Right ventricle myocardium superior (tissue), 1 donor: ENCODE measurements at regions not wholly inside any gene's neighbourhood (a gene's known extent, or its start where the extent isn't known, plus 50 kb on each side); places are given as distances from the start of the nearest gene placed in this dataset.
A peak's percentile ranks its signal among the peaks of the same experiment; 100 is the strongest.

Experiments
- ATAC-seq: fragments of 200-7000 bp; cut with Tn5 transposase; one replicate; pipeline ENCODE4 v1.9.1; 2020; ENCODE audit warnings: mild to moderate bottlenecking; ENCODE audit not compliant: poor library complexity
- DNase-seq: peaks from one replicate; pipeline ENCODE4 v3.0.0-alpha.2; 2020
- intact Hi-C: fragments of 100-400 bp; cut with DNase I; formaldehyde crosslinking; loops from one replicate; pipeline ENCODE4 v1.11.2; 2022
- donor health status: DM: no; HTN: yes; CAD: no; lungs with severe emphysema.

DNA sequence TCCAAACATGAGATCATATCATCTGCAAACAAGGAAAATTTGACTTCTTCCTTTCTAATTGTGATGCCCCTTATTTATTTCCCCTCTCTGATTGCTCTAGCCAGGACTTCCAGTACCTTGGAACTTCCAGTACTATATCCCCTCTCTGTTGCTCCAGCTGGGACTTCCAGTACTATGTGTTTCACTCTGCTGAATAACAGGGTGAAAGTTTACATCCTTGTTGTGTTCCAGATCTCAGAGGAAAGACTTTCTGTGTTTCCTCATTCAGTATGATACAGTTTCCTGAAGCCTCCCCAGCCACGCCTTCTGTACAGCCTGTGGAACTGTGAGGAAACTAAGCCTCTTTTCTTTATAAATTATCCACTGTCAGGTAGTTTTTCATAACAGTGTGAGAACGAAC is 381.3 kb upstream of the FAM47C start:
- ATAC-seq: no peak
- intact Hi-C loops: no loop called here
- DNase-seq: no peak

DNA sequence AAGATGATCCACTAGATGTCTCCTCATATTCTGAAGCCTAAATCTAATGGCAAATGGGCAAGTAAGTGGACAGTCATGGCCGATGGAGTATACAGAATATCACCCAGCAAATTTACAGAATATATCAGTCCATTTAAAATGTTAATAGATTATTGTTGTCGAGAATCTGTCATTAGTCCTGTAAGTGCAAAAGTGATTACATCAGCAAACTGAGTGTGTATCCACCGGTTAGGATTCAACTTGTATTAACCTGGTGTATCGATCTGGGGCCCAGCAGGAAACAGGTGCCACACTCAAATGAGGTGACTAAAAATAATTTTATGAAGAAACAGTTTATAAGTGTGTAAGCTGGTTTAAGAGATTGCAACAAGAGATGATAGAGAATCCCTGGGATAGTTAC is 367.9 kb upstream of the FAM47C start:
- intact Hi-C loops: no loop called here
- no peak for ATAC-seq
- no peak for DNase-seq

DNA sequence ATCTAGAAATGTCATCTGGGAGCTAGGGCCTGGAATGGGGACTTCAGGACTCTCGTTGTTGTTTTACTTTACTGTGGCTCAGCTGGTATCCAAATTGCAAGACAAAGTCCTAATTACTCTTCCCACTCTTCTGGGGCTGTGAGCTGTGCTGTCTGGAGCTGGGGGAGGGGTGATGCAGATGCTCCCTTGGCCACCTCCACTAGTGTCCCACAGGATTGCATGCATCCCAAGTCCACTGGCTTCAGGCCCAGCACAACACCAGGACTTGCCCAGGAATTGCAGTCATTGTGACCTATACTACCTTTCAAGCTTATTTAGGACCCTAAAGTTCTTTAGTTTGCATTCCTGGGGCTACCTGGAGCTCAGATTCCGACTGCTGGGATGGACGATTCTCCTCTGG is 366.1 kb upstream of the FAM47C start:
- ATAC-seq (no peak), DNase-seq (no peak)
- intact Hi-C loops: no loop called here

DNA sequence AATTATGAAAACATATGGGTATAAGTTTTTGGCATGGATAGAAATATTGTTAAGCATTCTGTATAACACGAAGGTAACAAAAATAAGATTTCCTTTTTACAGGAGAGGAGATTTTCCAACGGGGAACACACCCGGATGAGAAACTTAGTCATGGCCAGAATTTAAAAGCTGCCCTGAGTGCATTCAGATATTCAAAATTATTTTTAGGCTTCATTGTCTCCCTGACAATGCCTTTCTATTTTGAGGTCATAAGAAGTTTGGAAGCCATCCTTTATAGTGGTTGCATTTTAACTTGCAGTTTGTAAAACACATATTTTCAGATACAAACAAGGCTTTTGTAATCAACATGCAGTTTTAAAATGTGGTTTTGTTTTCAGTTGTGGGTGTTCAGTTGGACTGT is 357.5 kb upstream of the FAM47C start:
- DNase-seq (no peak), ATAC-seq (peak; percentile 51)
- intact Hi-C loops: no loop called here

DNA sequence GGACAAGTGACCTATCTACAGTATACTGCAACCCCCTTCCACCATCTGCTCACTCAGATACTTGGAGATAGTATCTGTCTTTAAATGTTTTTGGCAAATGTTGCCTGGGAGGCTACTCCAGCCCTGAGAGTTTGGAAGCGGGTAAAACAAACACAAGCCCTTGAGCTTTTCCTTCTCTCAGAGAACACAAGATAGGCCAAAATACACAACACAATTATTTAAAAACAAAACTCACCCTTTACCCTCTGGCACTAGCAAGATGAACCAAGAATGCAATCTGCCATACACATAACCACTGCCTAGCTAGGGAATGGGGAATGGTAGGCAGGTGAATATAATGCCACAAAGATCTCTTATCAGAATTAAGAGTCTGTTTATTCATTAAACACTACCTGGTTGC is 324.7 kb upstream of the FAM47C start:
- DNase-seq (no peak), ATAC-seq (no peak)
- intact Hi-C loops: no loop called here

DNA sequence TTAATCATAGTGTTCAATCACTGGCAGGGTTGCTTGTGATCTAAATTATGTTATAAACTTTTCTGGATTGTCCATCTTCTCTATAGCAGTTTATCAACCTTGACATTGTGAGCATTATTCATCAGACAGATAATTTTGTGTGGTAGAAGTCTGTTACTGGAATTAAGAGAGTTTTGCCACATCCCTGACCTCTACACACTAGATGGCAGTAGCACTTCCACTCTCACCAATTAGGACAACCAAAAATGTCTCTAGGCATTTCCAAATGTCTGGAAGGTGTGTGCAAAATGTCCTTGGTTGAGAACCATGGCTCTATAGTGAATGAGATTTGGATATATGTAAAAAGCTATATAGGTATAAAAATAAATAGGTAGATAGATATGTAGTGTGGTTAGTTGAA is 324.1 kb upstream of the FAM47C start:
- ATAC-seq: no peak
- DNase-seq: no peak
- intact Hi-C loops: no loop called here

DNA sequence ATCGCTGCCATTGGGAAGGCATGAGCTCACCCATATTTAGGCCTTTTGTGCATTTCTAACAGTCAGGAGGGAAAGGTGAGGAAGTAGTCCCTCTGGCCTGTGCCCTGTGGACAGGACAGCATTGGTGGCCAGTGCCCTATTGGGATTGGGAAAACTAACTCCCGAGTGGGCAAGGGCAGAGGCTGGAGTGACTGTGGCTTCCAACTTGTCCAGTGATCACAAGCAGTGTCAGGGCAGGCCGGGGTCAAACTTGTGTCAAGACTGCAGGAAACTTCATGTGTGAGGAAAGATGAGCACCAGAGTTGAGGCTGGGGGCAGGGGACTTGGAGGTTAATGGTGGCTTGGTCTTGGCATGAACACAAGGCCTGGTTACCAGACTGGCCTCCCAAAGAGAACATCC is 286.2 kb upstream of the FAM47C start:
- DNase-seq (no peak), ATAC-seq (no peak)
- intact Hi-C loops: no loop called here

DNA sequence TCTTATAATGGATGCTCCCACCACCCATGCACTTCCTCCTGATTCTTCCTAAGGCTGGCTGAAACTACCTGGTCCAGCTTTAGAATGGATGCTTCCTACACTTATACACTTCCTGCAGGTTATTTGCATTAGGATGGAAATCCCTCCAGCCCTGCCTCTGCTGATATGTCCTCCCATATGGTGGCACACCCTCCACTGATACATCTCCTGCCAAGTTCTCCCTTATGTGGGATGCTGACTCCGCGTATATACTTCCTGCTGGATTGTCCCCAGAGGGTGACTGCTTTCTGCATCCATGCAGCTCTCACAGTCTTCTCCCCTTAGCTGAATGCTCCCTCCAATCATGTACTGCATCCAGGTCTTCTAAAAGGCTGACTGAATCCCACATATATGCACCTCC is 254.6 kb upstream of the FAM47C start:
- intact Hi-C loops: no loop called here
- ATAC-seq (no peak), DNase-seq (no peak)

DNA sequence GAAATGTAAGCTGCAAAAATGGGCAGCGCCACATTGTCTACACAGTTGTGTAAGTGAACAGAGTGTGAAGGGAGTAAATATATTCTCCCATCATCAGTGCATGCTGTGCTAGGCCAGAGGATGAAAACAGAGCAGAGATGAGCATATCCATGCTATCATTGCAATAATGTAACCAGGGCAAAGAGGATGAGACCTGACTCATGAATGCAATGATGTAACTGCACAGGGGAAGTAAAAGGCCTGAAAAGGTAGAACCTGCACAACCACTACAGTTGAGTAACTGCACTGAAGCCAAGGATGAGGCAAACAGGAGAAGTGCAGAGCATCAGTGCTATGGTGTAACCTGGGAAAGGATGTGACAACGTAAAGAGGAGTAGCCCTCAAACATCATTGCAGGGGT is 220.4 kb upstream of the FAM47C start:
- DNase-seq (no peak), ATAC-seq (no peak)
- intact Hi-C loops: no loop called here

DNA sequence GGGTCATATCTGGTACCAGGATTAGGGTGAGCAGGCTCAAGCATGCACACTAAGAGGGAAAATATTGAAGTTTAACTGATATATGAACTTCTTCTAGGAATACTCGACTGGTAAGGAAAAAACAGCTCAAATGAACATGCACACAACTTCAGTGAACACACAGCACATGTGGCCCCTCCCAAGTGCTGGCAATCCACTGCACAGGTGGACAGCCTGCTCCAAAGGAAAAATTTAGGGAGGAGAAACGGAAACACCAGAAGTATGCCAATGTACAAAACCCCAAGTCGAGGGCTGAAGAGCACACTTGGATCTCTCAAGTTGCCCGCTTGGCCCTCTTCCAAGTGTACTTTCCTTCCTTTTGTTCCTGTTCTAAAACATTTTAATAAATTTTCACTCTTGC is 205.0 kb upstream of the FAM47C start:
- DNase-seq (no peak), ATAC-seq (no peak)
- intact Hi-C loops: no loop called here

DNA sequence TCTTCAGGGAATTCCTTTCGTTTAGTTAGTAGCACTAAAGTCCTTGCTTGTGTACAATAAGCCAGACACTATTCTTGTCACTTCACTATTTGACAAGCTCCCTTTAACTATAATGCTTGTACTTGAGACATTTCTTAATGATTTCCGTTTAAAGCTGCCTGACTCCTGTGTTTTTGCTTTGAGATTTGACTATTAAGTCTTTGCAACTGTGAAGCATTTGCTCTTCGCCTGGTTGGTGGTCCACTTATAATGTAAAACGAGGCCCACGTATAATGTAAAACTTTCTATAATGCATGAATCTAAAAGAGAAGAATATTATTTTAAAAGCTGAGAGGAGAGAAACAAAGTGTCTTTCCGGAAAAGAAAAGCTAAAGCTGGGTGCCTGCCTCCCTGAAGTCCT is 204.1 kb upstream of the FAM47C start:
- DNase-seq: no peak
- no peak for ATAC-seq
- intact Hi-C loops: no loop called here

DNA sequence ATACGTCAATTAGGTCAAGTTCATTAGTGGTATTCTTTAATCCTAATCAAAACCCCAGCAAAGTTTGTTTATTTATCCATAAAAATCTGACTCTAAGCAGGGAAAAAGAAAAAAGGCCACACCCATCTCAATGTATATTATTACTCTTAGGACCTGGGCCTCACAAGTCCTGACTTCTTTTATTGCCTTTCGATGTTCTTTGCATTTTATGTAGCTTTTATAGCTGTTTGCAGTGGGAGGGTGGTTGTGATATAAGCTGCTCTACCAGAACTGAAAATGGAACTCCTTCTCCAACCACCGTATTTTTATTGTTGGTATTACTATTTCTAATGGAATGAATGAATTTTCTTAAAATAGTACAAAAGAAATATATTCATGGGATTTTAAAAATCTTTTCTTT is 163.3 kb upstream of the FAM47C start:
- intact Hi-C loops: no loop called here
- no peak for DNase-seq
- no peak for ATAC-seq

DNA sequence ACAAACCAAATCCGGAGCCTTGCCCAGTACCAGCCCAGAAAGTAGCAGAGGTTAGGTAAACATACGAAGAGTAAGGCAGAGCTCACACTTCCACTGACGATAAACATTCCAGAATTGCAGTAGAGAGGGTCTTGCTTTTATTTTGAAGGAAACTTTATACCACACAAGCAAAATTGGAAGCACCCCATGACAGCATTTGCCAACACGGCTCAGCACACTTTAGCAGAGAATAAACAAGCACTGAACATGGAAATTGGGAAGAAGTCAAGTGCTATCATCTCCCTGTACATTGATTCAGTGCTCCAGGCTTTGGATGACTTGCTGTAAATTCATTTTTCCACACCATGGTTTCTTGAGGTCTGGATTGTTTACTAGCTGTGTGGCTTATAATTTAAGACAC is 160.7 kb upstream of the FAM47C start:
- intact Hi-C loops: no loop called here
- no peak for ATAC-seq

DNA sequence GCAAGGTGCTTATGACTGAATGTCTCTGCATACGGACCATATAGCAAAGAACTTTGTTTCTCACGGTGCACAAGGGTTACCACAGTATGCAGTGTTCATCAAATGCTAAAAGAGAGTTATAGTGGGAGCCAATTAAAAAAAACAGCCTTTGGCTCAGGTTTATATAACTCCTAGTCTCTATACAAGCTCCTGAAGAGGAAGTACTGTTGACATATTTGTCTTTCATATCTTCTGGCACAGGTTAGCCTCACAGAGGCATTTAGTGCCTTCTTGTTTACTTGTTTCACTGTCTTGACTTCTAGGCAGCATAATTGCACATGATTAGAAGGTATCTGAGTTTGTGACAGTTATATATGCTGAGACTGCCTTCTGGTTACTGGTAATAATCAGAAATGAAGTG is 158.8 kb upstream of the FAM47C start:
- no peak for DNase-seq
- intact Hi-C loops: no loop called here
- ATAC-seq: no peak

More for the DNA sequence above, 160.7 kb upstream of the FAM47C start:
- DNase-seq: no peak

DNA sequence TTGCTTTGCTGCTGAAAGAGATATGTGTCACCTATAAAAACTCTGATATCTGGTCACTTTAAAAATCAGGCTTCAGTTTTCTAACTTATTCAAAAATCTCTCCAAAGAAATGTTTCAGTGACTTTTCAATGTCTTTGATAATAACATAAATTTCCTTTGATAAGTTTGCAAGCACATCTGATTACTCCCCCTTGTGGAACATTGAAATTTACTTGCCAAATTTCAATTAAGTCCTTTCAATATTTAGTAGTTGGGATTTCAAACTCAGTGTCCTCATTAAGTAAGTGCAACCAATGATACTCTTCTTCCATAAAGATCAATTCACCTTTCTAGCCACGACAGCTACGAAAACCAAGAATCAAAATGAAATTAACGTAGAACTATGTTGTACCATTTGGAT is 151.3 kb upstream of the FAM47C start:
- DNase-seq: no peak
- intact Hi-C loops: no loop called here
- ATAC-seq: no peak

DNA sequence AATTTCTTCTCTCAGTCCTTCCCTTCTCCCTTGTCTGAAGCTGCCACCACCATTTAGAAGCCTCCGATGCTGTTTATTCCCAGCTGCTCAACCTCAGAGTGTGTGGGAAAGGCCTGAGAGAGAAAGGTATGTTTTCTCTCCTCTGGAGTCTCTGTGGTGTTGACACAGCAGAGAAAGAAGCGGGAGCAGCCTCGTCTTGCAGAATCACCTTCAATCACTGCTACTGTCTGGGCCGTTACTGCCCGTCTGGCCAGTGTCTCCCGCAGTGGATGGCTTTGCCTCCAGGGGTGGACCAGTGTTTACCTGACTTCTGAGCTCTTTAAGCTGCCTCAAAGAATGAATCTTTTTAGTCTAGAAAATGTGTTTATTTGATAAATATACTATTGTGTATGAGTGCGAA is 148.9 kb upstream of the FAM47C start:
- no peak for DNase-seq
- intact Hi-C loops: no loop called here
- no peak for ATAC-seq

DNA sequence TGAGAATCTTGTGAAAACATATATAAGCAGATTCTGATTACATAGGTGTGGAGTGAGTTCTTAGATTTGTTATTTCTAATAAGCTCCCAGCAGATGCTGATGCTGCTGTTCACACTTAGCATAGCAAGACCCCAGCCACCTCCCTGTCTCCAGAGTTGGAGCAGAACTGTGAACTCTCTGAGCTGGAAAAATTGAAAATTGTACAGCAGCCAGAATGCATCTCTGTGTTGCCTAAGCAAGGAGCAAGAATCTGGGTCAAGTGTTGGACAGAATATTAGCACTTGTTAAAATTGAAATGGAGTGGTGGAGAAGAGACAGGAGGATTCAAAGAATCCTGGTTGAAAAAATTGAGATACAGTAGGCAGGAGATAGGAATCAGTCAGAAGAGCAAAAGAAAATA is 146.6 kb upstream of the FAM47C start:
- DNase-seq (no peak), ATAC-seq (no peak)
- intact Hi-C loops: no loop called here

DNA sequence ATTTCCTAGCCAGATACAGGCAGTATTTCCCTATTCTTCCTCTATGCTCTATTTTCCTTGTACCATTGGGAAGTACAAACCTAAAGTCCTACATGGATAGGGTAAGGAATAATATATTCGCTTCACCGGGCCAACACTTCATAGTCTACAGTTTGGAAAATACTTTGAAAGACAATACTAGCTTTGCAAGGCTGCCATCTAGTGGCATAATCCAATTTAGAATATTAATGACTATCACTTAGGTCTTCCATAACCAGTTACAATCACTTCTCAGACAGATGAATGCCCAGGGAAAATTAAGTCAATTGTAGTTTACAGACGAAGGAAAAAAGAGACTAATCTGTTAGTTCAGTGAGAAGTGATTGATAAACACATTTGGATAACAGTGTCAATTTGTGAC is 141.0 kb upstream of the FAM47C start:
- ATAC-seq (no peak), DNase-seq (no peak)
- intact Hi-C loops: no loop called here

DNA sequence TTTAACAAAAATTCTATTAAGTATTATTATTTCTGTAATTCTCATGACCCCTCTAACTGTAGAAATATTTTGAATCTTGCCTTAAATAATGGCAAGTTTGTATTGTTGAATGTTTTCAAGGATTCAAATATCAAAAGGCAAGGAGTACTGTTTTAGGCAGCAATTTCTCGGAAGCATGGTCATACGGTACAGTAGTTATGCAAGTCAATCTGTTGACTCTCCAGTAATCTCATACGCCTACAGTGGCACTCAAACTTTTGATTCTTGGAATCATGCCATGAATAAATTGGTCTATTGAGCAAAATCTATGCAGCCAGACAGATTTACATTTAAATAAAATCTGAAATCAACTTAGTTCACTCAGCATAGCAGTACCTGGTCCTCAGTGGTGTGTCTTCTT is 139.6 kb upstream of the FAM47C start:
- intact Hi-C loops: no loop called here
- no peak for DNase-seq
- ATAC-seq: no peak

DNA sequence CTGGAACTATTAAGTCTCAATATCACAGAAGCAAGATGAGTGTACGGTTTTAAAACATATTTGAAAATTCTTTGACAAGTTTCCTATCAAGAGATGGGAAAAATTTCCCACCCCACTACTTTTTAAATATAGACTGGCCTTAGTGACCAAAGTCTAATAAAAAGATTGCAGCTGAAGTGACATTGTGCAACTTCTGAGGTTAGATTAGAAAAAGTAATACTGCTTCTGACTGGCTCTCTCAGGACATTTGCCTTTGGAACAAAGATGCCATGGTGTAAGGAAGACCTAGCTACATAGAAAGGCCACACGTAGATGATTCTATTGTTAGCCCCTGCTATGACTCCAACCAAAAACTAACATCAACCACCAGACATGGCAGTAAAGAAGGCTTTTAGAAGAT is 138.7 kb upstream of the FAM47C start:
- intact Hi-C loops: no loop called here
- DNase-seq: no peak
- no peak for ATAC-seq

DNA sequence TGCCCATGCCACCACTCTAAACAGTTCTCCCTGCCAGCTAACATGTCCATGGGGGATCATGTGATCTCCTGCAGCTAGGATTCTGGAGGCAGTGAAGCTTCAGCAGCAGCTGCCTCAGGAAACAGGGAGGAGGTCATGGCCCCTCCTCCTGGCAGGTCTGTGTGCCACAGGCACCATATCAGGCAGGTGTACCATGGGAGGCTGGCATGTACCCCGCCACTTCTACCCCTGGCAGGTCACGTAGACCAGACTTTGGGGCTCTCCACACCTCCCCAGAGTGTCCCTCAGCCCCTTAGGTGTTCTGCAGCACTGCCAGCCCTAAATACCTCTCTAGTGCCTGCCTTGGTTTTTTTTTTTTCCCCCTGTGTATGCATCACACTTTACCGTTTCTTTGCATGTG is 110.5 kb upstream of the FAM47C start:
- intact Hi-C loops: no loop called here
- ATAC-seq: no peak
- DNase-seq: no peak

DNA sequence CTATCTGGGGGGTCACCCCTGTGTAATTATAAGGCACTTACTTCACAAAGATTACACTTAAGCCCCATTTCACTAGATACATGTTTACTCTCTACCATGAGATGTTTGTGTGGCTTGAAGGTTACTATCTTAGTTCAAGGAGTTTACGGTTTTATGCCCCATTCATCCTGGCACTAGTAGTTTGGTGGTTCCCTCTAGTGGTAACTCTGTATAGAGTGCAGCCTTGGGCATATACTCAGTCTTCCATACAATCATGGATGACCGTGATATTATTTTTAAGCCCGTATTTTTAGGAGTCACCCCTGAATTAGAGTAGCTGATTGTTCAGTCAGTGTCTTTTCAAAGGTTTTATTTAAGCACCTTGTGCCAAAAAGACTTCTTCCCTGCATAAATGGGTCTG is 109.9 kb upstream of the FAM47C start:
- no peak for DNase-seq
- no peak for ATAC-seq
- intact Hi-C loops: no loop called here
